Upper lobe of right lung (tissue), 1 donor: ENCODE measurements at regions not wholly inside any gene's neighbourhood (a gene's known extent, or its start where the extent isn't known, plus 50 kb on each side); places are given as distances from the start of the nearest gene placed in this dataset.

Experiments used
- ATAC-seq: fragments of 200-7000 bp; cut with Tn5 transposase; one replicate; pipeline ENCODE4 v1.9.1; 2020; ENCODE audit warnings: mild to moderate bottlenecking, moderate library complexity
- DNase-seq: peaks from one replicate; pipeline ENCODE4 v3.0.0-alpha.2; 2020
- H3K27ac ChIP-seq: fragments of 200-600 bp; one replicate; pipeline ENCODE4 v1.8.0; 2022
- H3K27me3 ChIP-seq: fragments of 200-600 bp; one replicate; pipeline ENCODE4 v1.8.0; 2022; ENCODE audit warnings: mild to moderate bottlenecking
- H3K36me3 ChIP-seq: fragments of 200-600 bp; one replicate; pipeline ENCODE4 v1.8.0; 2022
- H3K4me1 ChIP-seq: fragments of 200-600 bp; one replicate; pipeline ENCODE4 v1.8.0; 2022
- H3K4me3 ChIP-seq: fragments of 200-600 bp; one replicate; pipeline ENCODE4 v1.8.0; 2022; ENCODE audit warnings: mild to moderate bottlenecking
- H3K9me3 ChIP-seq: fragments of 200-600 bp; one replicate; pipeline ENCODE4 v1.8.0; 2022
- CTCF ChIP-seq: fragments of 200-600 bp; IDR thresholded peaks from one replicate; pipeline ENCODE4 v1.8.0; 2022; ENCODE audit warnings: antibody characterized with exemption
- intact Hi-C: fragments of 100-400 bp; cut with DNase I; formaldehyde crosslinking; loops from one replicate; pipeline ENCODE4 v1.11.0; 2022
- donor health status: DM: no; HTN: yes; CAD: no; lungs with severe emphysema.

DNA sequence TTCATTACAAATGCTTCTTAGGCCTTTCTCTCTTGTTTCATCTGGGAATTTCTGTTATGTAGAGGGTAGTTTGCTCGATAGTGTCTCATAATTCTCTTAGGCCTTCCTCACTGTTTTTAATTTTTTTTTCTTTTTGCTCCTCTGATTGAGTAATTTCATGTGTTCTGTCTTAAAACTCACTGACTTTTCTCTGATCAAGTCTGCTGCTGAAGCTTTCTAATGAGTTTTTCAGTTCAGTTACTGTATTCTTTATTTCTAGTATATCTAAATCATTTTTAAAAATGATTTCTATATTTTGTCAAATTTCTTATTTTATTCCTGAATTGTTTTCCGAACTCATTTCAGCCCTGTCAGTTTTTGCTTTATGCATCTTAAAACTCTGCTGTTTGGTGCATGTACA is 228.0 kb downstream of the MID1IP1 start:
- ATAC-seq (no peak), DNase-seq (no peak)
- no peak for TF ChIP-seq CTCF
- Histone ChIP-seq H3K4me1 (no peaks in the 10 kb centered on the region), H3K27ac (no peak overlapping the region), H3K4me3 (no peak overlapping the region), H3K36me3 (no peaks in the 10 kb centered on the region), H3K27me3 (no peaks in the 10 kb centered on the region), H3K9me3 (peaks cover 5% of the 10 kb centered on the region)
- intact Hi-C loops, result no loop called here

DNA sequence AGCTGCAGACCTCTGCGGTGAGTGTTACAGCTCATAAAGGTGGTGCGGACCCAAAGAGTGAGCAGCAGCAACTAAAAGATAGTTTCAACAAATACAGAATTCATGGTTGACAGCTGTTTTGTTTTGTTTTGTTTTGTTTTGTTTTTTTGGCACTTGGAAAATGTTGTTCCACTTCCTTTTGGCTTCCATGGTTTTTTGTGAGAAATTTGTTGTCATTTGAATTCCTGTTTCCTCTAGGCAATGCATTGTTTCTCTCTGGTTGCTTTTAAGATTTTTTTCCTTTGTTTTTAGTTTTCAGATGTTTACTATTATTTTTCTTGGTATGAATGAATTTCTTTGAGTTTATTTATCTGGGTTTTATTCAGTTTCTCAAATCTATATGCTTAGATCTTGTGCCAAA is 229.4 kb downstream of the MID1IP1 start:
- Histone ChIP-seq H3K4me3 (no peak overlapping the region), H3K27ac (no peak overlapping the region), H3K36me3 (no peaks in the 10 kb centered on the region), H3K27me3 (no peaks in the 10 kb centered on the region), H3K4me1 (no peaks in the 10 kb centered on the region), H3K9me3 (peaks cover 5% of the 10 kb centered on the region)
- TF ChIP-seq CTCF, result no peak
- no peak for DNase-seq
- ATAC-seq, result no peak
- intact Hi-C loops, result no loop called here

- H3K27ac ChIP-seq, result no peak overlapping the region
- DNase-seq, result no peak
- no peak for ATAC-seq
- no peaks in the 10 kb centered on the region for H3K4me1 ChIP-seq
- no peaks in the 10 kb centered on the region for H3K36me3 ChIP-seq
- no peak for TF ChIP-seq CTCF
- H3K9me3 ChIP-seq, result no peaks in the 10 kb centered on the region
- no peaks in the 10 kb centered on the region for H3K27me3 ChIP-seq
- intact Hi-C loops, result no loop called here
- no peak overlapping the region for H3K4me3 ChIP-seq
Observed at GRCh38 chrX:39039890-39040289, 238.6 kb downstream of the MID1IP1 start.

DNA sequence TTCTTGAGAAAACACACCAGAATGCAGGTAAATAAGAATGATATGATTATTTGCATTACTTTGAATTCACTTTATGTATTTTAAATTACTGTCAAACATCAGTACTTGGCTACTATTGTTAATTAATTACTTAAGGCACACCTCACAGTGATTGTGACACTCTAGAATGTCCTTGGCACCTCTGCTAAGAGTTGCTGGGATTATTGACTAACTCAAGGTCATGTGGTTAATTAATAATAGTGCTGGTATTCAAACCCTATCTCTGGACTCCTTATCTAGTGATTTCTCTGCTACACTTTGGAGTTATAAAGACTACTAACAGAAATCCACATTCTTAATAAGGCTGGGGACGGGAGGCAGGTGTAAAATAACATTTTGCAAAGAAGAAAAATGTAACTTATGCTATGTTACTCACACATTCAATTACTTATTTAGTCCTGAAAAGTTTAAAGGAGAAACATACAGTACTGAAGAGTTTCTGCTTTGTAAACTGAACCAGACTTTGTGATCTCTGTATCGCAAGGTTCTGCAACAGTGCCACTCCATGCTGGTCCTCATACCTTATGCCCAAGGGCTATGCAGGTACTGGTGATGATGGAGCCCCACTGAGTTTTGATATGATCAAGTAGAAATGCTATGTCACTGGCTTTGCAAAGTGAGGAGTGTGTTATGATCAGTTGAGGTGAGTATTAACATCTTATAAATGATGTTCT is 242.7 kb downstream of the MID1IP1 start:
- H3K36me3 ChIP-seq, result no peaks in the 10 kb centered on the region
- peak; percentile 16 for ATAC-seq
- no peak for DNase-seq
- intact Hi-C loops, result no loop called here
- H3K27me3 ChIP-seq, result no peaks in the 10 kb centered on the region
- no peaks in the 10 kb centered on the region for H3K4me1 ChIP-seq
- no peak overlapping the region for H3K4me3 ChIP-seq
- H3K9me3 ChIP-seq, result no peaks in the 10 kb centered on the region
- TF ChIP-seq CTCF, result no peak
- no peak overlapping the region for H3K27ac ChIP-seq

- TF ChIP-seq CTCF, result no peak
- H3K27ac ChIP-seq, result no peak overlapping the region
- no peaks in the 10 kb centered on the region for H3K36me3 ChIP-seq
- H3K4me1 ChIP-seq, result no peaks in the 10 kb centered on the region
- no peaks in the 10 kb centered on the region for H3K27me3 ChIP-seq
- ATAC-seq, result peak; percentile 72
- H3K9me3 ChIP-seq, result no peaks in the 10 kb centered on the region
- no peak overlapping the region for H3K4me3 ChIP-seq
- no peak for DNase-seq
- intact Hi-C loops, result no loop called here
Observed at GRCh38 chrX:39047174-39047573, 245.9 kb downstream of the MID1IP1 start.

GRCh38 chrX:39049975-39050374 is 248.7 kb downstream of the MID1IP1 start:
- no peaks in the 10 kb centered on the region for H3K9me3 ChIP-seq
- no peak overlapping the region for H3K4me3 ChIP-seq
- H3K36me3 ChIP-seq, result no peaks in the 10 kb centered on the region
- ATAC-seq (no peak), DNase-seq (no peak)
- TF ChIP-seq CTCF, result no peak
- H3K27ac ChIP-seq, result no peak overlapping the region
- intact Hi-C loops, result no loop called here
- no peaks in the 10 kb centered on the region for H3K4me1 ChIP-seq
- H3K27me3 ChIP-seq, result no peaks in the 10 kb centered on the region
